GM21390 (cell line): ENCODE measurements at regions not wholly inside any gene's neighbourhood (a gene's known extent, or its start where the extent isn't known, plus 50 kb on each side); places are given as distances from the start of the nearest gene placed in this dataset.

Experiments used
- ATAC-seq: cut with Tn5 transposase; IDR thresholded peaks from one replicate; pipeline ENCODE4 v1.9.1; 2021; ENCODE audit not compliant: unreplicated experiment

DNA sequence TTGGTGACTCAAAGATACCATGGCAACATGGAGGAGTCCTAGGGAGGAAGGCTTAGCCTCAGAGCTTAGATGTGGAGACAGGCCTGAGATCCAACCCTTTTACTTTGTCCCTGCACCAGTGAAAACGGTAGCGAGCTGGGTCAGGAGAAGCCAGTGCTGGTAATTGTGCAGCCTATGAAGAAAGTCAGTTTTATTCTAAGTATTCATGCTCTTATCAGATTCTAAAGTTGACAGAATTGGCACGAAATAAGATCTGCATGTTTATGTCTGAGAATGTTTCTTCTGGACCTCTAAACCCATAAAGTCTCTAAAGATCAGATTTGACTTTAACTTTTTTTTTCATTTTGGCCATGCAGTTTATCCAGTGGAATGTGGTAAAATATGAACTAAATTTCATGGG is 93.8 kb downstream of the SCG2 start:
- ATAC-seq, result no peak

- ATAC-seq, result no peak
These were observed 91.4 kb downstream of the SCG2 start for GRCh38 chr2:223510713-223511112.

GRCh38 chr2:223511168-223511567 is 91.0 kb downstream of the SCG2 start:
- ATAC-seq, result no peak

- no peak for ATAC-seq
These were observed 88.2 kb downstream of the SCG2 start for GRCh38 chr2:223513771-223514455.

DNA sequence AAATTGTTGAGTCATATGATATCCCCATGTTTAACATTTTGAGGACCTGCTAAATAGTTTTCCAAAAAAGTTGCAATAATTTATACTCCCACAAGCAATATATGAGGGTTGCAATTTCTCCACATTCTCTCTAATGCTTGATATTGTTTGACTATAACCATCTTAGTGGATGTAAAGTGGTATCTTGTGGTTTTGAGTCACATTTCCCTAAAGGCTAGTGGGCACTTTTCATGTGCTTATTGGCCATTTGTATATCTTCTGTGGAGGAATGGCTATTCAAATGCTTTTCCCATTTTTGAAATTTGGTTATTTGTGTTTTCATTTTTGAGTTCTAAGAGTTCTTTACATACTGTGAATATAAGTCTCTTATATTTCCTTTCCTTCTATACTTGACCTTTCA is 82.7 kb downstream of the SCG2 start:
- ATAC-seq, result no peak

GRCh38 chr2:223522796-223523195 is 79.4 kb downstream of the SCG2 start:
- no peak for ATAC-seq

DNA sequence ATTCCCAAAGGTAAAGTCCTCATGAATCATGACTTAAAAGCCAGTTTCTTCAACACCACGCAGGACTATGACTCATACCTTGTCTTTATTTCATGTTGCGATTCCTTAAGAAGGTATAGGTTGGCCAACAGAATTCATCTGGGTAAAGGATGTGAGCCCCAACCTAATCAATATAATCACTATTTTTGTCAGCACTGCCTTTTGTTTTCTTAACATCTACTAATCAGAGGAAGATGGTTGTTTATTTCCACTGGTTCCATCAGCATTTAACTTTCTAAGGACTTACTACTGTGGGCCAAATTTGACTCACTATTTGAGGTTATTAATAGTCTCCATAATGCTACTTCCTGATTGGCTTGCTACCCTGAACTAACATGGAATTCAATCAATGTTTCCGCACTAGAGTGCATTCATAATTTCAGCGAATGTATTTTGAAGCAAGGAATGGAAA is 78.6 kb downstream of the SCG2 start:
- no peak for ATAC-seq

GRCh38 chr2:223524066-223524465 is 78.1 kb downstream of the SCG2 start:
- ATAC-seq, result no peak

DNA sequence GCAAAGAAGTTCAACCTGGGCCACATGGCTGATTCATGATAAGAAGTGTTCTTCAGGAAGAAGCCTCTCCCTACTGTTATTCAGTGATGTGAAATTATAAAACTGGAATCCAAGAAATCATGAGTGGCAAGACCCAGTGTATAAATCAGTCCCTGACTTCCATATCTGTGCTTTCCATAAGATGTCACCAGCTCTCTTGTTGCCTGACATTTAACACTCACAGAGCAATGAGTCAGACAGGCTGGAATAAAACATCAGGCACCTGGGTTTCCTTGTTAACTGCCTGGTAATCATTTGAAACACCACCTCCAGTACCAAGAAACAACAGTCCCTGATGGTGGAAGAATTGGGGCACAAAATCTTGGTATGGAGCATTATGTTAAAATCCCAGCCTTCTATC is 76.1 kb downstream of the SCG2 start:
- no peak for ATAC-seq

- ATAC-seq, result no peak
These were observed 74.1 kb downstream of the SCG2 start for GRCh38 chr2:223528036-223528435.

- no peak for ATAC-seq
These were observed 72.5 kb downstream of the SCG2 start for GRCh38 chr2:223529696-223530095.

DNA sequence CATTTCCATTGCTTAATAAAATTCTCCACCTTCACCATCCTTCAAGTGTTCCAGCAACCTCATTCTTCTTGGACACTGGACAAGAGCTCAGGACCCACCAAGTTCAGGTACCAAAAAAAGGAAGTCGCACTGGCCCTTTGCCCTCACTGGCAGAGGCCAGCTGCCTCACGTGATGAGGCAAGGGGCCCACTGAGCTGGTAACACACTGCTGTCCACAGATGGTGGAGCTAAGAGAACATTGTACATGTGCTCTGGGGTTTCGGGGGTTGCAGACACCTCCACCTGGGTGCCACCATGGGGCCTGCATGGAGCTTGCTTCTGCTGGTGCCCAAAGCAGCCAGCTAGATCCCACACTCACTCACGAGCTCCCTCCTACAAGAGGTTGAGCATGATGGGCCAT is 71.3 kb downstream of the SCG2 start:
- ATAC-seq, result no peak

DNA sequence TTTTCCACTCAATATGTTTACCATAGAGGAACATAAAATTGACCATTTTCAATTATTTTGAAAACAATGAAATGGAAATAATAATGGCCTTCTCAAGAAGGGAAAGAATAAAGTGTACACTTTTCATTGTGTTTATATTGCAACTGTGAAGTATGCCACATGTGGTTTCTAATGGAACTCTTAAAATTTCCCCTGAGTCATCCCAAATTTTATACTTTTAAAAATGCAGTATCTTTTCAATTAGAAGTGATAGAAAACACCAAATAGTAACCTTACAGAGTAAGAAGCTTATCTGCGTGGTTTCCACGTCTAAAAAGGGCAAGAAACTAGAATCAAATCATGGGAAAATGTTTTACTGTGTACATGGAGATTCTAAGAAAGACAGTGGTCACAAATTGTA is 70.0 kb downstream of the SCG2 start:
- ATAC-seq, result no peak

DNA sequence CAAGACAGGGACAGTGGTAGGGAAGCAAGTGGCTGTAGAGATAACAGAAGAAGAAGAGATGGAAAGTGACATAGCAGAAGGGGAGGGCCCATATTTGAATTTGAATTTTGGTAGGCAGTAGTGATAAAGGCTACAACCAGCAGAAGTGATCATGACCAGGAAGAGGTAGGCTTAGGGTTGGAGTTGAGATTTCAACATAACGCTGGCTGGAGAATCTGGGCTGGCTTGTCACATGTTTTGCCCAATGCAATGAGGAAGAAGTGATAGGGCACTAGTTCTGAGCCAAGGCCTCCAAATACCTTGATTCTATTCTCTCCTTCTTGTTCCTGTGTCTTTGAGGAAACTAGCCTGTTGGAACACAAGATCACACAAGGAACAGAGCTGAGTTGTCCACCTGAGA is 69.4 kb downstream of the SCG2 start:
- no peak for ATAC-seq

DNA sequence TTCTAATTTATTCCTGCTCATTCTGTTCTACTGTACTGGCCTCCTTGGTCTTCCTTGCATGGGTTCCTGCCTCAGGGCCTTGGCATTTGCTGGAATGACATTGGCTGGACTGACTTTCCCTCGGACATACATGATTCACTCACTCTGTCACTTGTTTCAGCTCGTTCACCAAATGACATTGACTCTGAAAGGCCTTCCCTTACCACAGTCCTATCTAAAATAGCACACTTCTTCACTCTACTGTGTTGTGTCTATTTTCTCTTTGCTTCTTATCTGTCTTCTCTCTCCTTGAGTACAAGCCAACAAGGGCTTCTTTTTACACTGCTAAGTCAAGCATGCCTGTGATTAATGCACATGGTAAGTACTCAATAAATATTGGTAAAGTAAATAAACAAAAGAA is 65.6 kb downstream of the SCG2 start:
- ATAC-seq, result no peak

DNA sequence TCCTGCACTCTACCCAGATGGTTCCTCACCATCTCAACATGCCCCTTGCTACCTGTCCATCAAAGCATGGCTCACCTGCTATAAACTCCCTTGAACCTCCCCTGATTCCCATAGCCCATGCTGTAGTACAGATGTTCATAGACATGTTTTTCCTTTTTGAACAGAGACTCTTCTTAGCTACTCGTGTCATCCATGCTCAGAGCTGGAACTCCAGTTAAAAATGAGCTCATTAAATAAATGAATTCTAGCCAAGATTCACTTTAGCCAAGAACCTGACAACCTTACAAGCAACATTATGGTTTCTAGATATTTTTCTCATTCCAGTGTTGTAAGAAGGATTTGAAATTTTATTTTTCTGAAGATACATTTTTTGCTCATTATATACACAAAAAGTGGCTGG is 65.0 kb downstream of the SCG2 start:
- no peak for ATAC-seq

GRCh38 chr2:223537651-223538601 is 64.2 kb downstream of the SCG2 start:
- ATAC-seq, result no peak

DNA sequence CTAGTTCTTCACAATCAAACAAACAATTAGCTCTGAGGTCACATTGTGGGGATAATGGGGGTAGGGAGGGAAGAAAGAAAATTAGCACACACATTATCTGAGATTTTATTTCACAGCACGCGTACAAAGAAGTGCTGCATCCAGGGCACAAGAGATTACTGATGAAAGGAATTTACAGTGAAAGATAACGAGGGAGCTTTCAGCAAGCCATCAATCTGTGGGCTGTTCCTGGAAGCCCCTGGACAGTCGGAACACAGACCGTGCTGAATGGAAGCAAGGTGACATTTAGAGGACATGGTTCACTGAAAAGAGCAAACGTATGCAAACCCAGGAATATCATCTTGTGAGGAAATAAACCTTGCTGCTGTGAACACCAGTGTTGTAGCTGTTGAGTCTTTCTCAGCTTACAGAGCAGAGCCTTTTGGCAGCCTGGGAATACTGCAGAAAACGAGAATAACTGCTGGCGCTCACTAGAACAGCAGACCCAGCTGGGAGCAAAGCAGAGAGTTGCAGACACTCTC is 63.2 kb downstream of the SCG2 start:
- ATAC-seq, result no peak

DNA sequence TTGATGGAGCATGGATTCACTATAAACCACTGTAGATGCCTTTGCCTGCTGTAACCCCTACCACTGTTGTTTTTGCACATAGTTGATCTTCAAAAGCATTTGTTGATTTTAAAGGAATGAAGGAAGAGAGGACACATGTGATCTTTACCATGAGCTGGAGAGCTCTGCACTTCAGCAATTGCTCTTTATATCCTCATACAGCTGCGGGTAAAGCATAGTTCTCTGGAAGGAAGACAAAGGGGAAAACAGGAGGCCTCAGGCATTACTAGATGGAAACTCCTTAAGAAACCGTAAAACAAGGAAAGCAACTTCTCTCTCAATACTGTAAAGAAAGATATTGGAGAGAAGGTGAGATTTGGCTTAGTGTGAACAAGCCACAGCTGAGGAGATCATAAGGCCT is 60.6 kb downstream of the SCG2 start:
- ATAC-seq, result no peak

DNA sequence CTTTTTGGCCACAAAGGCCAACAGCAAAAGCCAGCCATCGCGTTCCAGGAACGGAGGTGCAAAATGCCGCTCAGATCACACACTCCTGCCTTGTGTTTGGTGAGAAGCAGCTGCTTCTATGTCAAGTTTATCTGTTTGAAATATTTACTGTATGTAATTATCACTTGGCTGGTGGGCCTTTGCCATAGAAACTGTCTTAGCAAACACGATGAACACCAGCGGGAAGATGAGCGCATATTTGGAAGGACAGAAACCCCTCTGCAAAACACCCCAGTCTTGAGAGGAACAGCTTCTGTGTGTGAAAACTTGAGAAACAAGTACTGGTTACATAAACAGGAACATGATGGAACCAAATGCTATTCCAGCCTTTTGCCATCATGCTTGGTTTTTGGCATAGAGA is 59.7 kb downstream of the SCG2 start:
- ATAC-seq, result no peak

- ATAC-seq, result no peak
These were observed 56.8 kb downstream of the SCG2 start for GRCh38 chr2:223545406-223545805.

DNA sequence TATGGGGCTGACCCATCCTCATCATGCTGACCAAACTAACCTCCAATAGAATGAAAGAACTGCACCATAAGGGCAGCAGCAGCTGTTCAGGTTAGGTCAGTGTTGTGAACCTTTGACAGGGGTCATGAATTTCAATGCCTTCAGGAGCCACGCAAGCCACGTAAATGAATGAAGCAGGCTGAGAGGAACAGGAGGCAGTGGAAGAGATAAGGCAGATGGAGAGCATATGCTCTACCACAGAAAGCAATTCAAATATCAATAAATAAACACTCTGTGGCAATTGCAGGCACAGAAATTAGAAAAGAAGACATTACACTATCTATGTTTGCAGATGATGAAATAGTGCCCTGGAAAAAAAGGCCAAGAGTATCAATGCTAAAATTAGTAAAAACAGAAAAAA is 56.3 kb downstream of the SCG2 start:
- ATAC-seq, result no peak
